Mesenchymal stem cell (in vitro differentiated cells and primary cell): ENCODE measurements at regions not wholly inside any gene's neighbourhood (a gene's known extent, or its start where the extent isn't known, plus 50 kb on each side); places are given as distances from the start of the nearest gene placed in this dataset.

Experiments used
- DNase-seq: peaks from one replicate; pipeline ENCODE4 v3.0.0-alpha.2; 2013
- H2AFZ ChIP-seq: one replicate; pipeline ENCODE4 v1.6.1; 2013; ENCODE audit warnings: low read depth, mild to moderate bottlenecking, control low read depth, inconsistent platforms, low read length, moderate library complexity
- H2AK5ac ChIP-seq: 2 replicates; pipeline ENCODE4 v1.6.1; 2013; ENCODE audit warnings: low read length, moderate library complexity, mild to moderate bottlenecking, inconsistent platforms; ENCODE audit not compliant: severe bottlenecking
- H2BK120ac ChIP-seq: one replicate; pipeline ENCODE4 v1.6.1; 2013; ENCODE audit warnings: low read depth, mild to moderate bottlenecking, inconsistent platforms, low read length, moderate library complexity
- H2BK12ac ChIP-seq, 2 experiments: one replicate each; pipeline ENCODE4 v1.6.1; 2013; ENCODE audit warnings: inconsistent platforms in 2 of 2, low read length in 2 of 2, mild to moderate bottlenecking in 2 of 2, moderate library complexity in 2 of 2, control low read depth in 1 of 2
- H2BK15ac ChIP-seq: one replicate; pipeline ENCODE4 v1.6.1; 2013; ENCODE audit warnings: mild to moderate bottlenecking, low read depth, inconsistent platforms; ENCODE audit not compliant: poor library complexity, severe bottlenecking
- H2BK5ac ChIP-seq: 2 replicates; pipeline ENCODE4 v1.6.1; 2013; ENCODE audit warnings: low read depth, mild to moderate bottlenecking, low read length, control low read depth, inconsistent platforms; ENCODE audit not compliant: poor library complexity, severe bottlenecking
- H3K14ac ChIP-seq, 2 experiments: one replicate each; pipeline ENCODE4 v1.6.1; 2013; ENCODE audit warnings: inconsistent platforms in 2 of 2, low read length in 2 of 2, control low read depth in 1 of 2, mild to moderate bottlenecking in 1 of 2, moderate library complexity in 1 of 2
- H3K18ac ChIP-seq, 2 experiments: one replicate each; pipeline ENCODE4 v1.6.1; 2013; ENCODE audit warnings: inconsistent platforms in 2 of 2, low read length in 2 of 2, control low read depth in 1 of 2, low read depth in 1 of 2, mild to moderate bottlenecking in 1 of 2
- H3K23ac ChIP-seq, 2 experiments: one replicate each; pipeline ENCODE4 v1.6.1; 2013; ENCODE audit warnings: inconsistent platforms in 2 of 2, low read length in 2 of 2, mild to moderate bottlenecking in 2 of 2, moderate library complexity in 2 of 2, control low read depth in 1 of 2
- H3K27ac ChIP-seq: 2 replicates; pipeline ENCODE4 v1.5.1; 2013; ENCODE audit warnings: mild to moderate bottlenecking, moderate library complexity, low read length, control low read depth, inconsistent platforms; ENCODE audit not compliant: poor library complexity, severe bottlenecking
- H3K27me3 ChIP-seq, 2 experiments: 2 replicates each; pipeline versions ENCODE4 v1.6.1 to v1.7.0; 2013; ENCODE audit warnings: low read length in 2 of 2, mild to moderate bottlenecking in 2 of 2, moderate library complexity in 2 of 2, control low read depth in 1 of 2, inconsistent platforms in 1 of 2; ENCODE audit not compliant: control insufficient read depth in 1 of 2, insufficient read depth in 1 of 2
- H3K36me3 ChIP-seq, 2 experiments: 2 replicates each; pipeline versions ENCODE4 v1.6.1 to v1.7.0; 2013; ENCODE audit warnings: low read length in 2 of 2, control low read depth in 1 of 2, inconsistent platforms in 1 of 2, low read depth in 1 of 2, mild to moderate bottlenecking in 1 of 2; ENCODE audit not compliant: insufficient read depth in 2 of 2, control insufficient read depth in 1 of 2
- H3K4ac ChIP-seq, 2 experiments: one replicate each; pipeline ENCODE4 v1.6.1; 2013; ENCODE audit warnings: inconsistent platforms in 2 of 2, low read length in 2 of 2, mild to moderate bottlenecking in 2 of 2, moderate library complexity in 2 of 2, control low read depth in 1 of 2, low read depth in 1 of 2
- H3K4me1 ChIP-seq: 2 replicates; pipeline ENCODE4 v1.6.1; 2013; ENCODE audit warnings: low read depth, low read length, control low read depth; ENCODE audit not compliant: control insufficient read depth, insufficient read depth
- H3K4me2 ChIP-seq: 2 replicates; pipeline ENCODE4 v1.6.1; 2013; ENCODE audit warnings: low read length, mild to moderate bottlenecking, inconsistent platforms; ENCODE audit not compliant: poor library complexity, severe bottlenecking
- H3K4me3 ChIP-seq, 2 experiments: 2 replicates each; pipeline versions ENCODE4 v1.5.1 to v1.7.0; 2013; ENCODE audit warnings: low read length in 2 of 2, mild to moderate bottlenecking in 2 of 2, control low read depth in 1 of 2, low read depth in 1 of 2; ENCODE audit not compliant: insufficient read depth in 1 of 2
- H3K79me1 ChIP-seq: replicated peaks from 2 replicates; pipeline ENCODE4 v1.6.1; 2013; ENCODE audit warnings: mild to moderate bottlenecking, control low read depth, low read length, inconsistent platforms; ENCODE audit not compliant: poor library complexity, severe bottlenecking
- H3K9ac ChIP-seq: 2 replicates; pipeline ENCODE4 v1.7.0; 2013; ENCODE audit warnings: mild to moderate bottlenecking, low read length, moderate library complexity
- H3K9me3 ChIP-seq: 2 replicates; pipeline ENCODE4 v1.7.0; 2013; ENCODE audit warnings: mild to moderate bottlenecking, low read length; ENCODE audit not compliant: control insufficient read depth
- H4K8ac ChIP-seq: one replicate; pipeline ENCODE4 v1.6.1; 2013; ENCODE audit warnings: inconsistent platforms, mild to moderate bottlenecking, low read length, moderate library complexity
- H4K91ac ChIP-seq: one replicate; pipeline ENCODE4 v1.6.1; 2013; ENCODE audit warnings: mild to moderate bottlenecking, low read length, inconsistent platforms
- WGBS: methylation state at CpG from one replicate; pipeline ENCODE4 v1.1.7; 2013; ENCODE audit warnings: mixed read lengths; 5-methylcytosine and 5-hydroxymethylcytosine counted together

DNA sequence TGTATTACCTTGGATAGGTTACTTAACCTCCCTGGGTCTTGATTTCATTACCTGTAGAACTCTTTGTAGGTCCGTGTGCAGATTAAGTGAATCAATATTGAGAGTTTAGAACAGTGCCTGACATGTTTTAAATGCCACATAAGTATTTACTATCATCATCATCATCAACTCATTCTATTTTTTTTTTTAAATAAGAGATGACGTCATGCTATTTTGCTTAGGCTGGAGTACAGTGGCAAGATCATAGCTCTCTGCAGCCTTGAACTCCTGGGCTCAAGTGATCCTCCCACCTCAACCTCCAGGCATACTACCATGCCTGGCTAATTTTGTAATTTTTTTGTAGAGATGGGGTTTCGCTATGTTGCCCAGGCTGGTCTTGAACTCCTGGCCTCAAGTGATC is 132.0 kb upstream of the FZD8 start:
- WGBS = 94% methylated on average over 2 of the region's 3 CpGs
- Histone ChIP-seq H2BK12ac (no peak overlapping the region), H2AFZ (no peak overlapping the region), H4K8ac (no peak overlapping the region), H3K4me2 (no peak overlapping the region), H3K23ac (no peak overlapping the region), H3K27ac (no peak overlapping the region), H3K9ac (no peak overlapping the region), H3K36me3 (no peaks in the 10 kb centered on the region), H4K91ac (no peak overlapping the region), H2BK120ac (no peak overlapping the region), H3K14ac (no peak overlapping the region), H2BK15ac (no peak overlapping the region), H3K4me3 (no peak overlapping the region), H2BK5ac (no peak overlapping the region), H3K4ac (no peak overlapping the region), H3K9me3 (no peaks in the 10 kb centered on the region), H2AK5ac (no peak overlapping the region), H3K4me1 (no peaks in the 10 kb centered on the region), H3K79me1 (no peaks in the 10 kb centered on the region), H3K27me3 (peaks cover 0 to 8% of the 10 kb centered on the region in 2 experiments), H3K18ac (no peak overlapping the region)
- no peak for DNase-seq

GRCh38 chr10:35770817-35771355 is 128.8 kb upstream of the FZD8 start:
- WGBS = 72% methylated on average over 3 of the region's 4 CpGs
- no peak overlapping the region for H3K4me2 ChIP-seq
- no peak for DNase-seq
- H3K79me1 ChIP-seq = no peaks in the 10 kb centered on the region
- no peak overlapping the region for H2BK15ac ChIP-seq
- no peak overlapping the region for H2AFZ ChIP-seq
- no peak overlapping the region for H4K91ac ChIP-seq
- no peak overlapping the region for H3K4me3 ChIP-seq
- no peak overlapping the region for H3K23ac ChIP-seq
- H2AK5ac ChIP-seq = no peak overlapping the region
- no peak overlapping the region for H2BK120ac ChIP-seq
- no peak overlapping the region for H3K9ac ChIP-seq
- peak overlapping the region in 1 of 2 experiments; percentile 50 for H3K18ac ChIP-seq
- no peak overlapping the region for H3K27ac ChIP-seq
- H3K4me1 ChIP-seq = no peaks in the 10 kb centered on the region
- peak overlapping the region; percentile 55 for H4K8ac ChIP-seq
- no peaks in the 10 kb centered on the region for H3K36me3 ChIP-seq
- no peak overlapping the region for H3K4ac ChIP-seq
- H3K14ac ChIP-seq = no peak overlapping the region
- peak overlapping the region in 1 of 2 experiments; percentile 38 for H2BK12ac ChIP-seq
- H3K27me3 ChIP-seq = peaks cover 0 to 8% of the 10 kb centered on the region in 2 experiments
- H3K9me3 ChIP-seq = no peaks in the 10 kb centered on the region
- H2BK5ac ChIP-seq = no peak overlapping the region

DNA sequence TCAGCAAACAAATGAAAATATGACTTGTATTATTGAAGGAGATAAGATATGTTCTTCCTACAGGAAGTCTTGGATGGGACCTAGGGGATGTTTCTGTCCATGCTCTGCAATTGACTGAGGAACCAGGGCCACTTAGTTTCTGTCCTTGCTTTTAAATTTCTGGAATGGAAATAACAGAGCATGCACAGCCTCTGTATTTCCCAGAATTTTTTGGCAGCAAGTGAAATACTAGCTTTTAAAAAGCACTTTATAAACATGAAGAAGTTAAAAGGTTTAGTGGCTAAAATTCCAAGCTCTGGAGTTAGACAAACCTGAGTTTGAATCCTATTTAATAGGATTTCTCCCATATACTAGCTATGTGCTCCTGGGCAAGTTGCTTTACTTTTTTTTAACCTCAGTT is 127.7 kb upstream of the FZD8 start:
- no peak overlapping the region for H3K18ac ChIP-seq
- H2AK5ac ChIP-seq = no peak overlapping the region
- H2BK12ac ChIP-seq = no peak overlapping the region
- H3K9me3 ChIP-seq = no peaks in the 10 kb centered on the region
- DNase-seq = no peak
- no peak overlapping the region for H3K4ac ChIP-seq
- H4K8ac ChIP-seq = no peak overlapping the region
- H3K4me2 ChIP-seq = no peak overlapping the region
- H3K27me3 ChIP-seq = peaks cover 0 to 8% of the 10 kb centered on the region in 2 experiments
- H2BK120ac ChIP-seq = no peak overlapping the region
- H3K36me3 ChIP-seq = no peaks in the 10 kb centered on the region
- H3K79me1 ChIP-seq = no peaks in the 10 kb centered on the region
- peaks cover 5% of the 10 kb centered on the region for H3K4me1 ChIP-seq
- H3K14ac ChIP-seq = no peak overlapping the region
- H3K9ac ChIP-seq = no peak overlapping the region
- no peak overlapping the region for H2AFZ ChIP-seq
- H3K23ac ChIP-seq = no peak overlapping the region
- H2BK15ac ChIP-seq = no peak overlapping the region
- no peak overlapping the region for H3K4me3 ChIP-seq
- no peak overlapping the region for H3K27ac ChIP-seq
- no peak overlapping the region for H4K91ac ChIP-seq
- H2BK5ac ChIP-seq = no peak overlapping the region

DNA sequence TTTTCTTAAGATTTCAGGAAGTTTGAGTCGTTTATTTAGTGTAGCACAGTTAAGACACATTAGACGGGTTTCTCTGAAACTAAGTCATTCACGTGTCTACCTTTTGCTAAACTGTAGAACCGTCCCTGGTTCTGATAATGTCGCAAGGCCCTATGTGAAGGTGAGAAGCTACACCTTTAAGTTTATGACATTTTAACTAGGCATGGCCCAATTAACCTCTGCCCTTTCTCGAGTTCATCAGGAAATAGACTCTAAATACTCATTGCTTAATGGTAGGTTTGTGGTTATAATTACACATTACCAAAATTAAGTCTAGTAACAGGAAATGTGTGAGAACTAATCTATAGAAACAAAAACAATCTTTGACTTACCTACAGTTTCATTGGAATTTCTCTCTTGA is 126.6 kb upstream of the FZD8 start:
- DNase-seq = no peak
- 39% methylated on average over 5 of the region's 6 CpGs for WGBS

More for the DNA sequence above, 126.6 kb upstream of the FZD8 start:
- Histone ChIP-seq H3K9me3 (no peaks in the 10 kb centered on the region), H3K14ac (no peak overlapping the region), H2BK12ac (no peak overlapping the region), H2AK5ac (no peak overlapping the region), H3K36me3 (no peaks in the 10 kb centered on the region), H2BK5ac (no peak overlapping the region), H2AFZ (no peak overlapping the region), H4K91ac (no peak overlapping the region), H3K18ac (no peak overlapping the region), H3K4ac (no peak overlapping the region), H3K4me3 (no peak overlapping the region), H3K27me3 (peaks cover 0 to 8% of the 10 kb centered on the region in 2 experiments), H4K8ac (no peak overlapping the region), H3K4me1 (peaks cover 5% of the 10 kb centered on the region), H3K9ac (no peak overlapping the region), H3K79me1 (no peaks in the 10 kb centered on the region), H3K4me2 (no peak overlapping the region), H3K23ac (no peak overlapping the region), H2BK120ac (no peak overlapping the region), H3K27ac (no peak overlapping the region), H2BK15ac (no peak overlapping the region)
